ENCODE measurements at regions not wholly inside any gene's neighbourhood (a gene's known extent, or its start where the extent isn't known, plus 50 kb on each side); places are given as distances from the start of the nearest gene placed in this dataset.

DNA sequence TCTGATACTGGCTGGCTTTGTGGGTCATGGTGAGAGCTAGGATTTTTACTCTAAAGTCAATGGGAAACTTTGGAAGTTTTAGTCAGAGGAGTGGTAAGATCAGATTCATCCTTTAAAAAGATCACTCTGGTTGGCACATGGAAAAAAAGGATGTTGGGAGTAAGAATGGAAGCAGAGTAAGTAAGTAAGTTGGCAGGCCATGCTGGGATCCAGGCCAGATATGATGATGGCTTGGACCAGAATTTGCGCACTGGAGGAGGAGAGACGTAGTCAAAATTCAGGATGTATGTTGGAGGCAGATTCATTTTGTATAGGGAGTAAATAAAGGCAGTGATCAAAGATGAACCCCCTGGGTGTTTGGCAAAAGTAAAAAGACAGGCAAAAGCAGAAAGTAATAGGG, 283.3 kb upstream of the THSD7B start:
- TF ChIP-seq, protein P1, sequence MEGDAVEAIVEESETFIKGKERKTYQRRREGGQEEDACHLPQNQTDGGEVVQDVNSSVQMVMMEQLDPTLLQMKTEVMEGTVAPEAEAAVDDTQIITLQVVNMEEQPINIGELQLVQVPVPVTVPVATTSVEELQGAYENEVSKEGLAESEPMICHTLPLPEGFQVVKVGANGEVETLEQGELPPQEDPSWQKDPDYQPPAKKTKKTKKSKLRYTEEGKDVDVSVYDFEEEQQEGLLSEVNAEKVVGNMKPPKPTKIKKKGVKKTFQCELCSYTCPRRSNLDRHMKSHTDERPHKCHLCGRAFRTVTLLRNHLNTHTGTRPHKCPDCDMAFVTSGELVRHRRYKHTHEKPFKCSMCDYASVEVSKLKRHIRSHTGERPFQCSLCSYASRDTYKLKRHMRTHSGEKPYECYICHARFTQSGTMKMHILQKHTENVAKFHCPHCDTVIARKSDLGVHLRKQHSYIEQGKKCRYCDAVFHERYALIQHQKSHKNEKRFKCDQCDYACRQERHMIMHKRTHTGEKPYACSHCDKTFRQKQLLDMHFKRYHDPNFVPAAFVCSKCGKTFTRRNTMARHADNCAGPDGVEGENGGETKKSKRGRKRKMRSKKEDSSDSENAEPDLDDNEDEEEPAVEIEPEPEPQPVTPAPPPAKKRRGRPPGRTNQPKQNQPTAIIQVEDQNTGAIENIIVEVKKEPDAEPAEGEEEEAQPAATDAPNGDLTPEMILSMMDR (conservative IDR thresholded peaks at IDR 0.05; ENCODE audit: low read depth, low read length): no peak
- no peak for TF ChIP-seq EZH2 (IDR thresholded peaks at IDR 0.05; ENCODE audit: borderline replicate concordance, low read depth, low read length, poor library complexity, severe bottlenecking)
- intact Hi-C loops (cut with micrococcal nuclease; ENCODE audit: unreplicated experiment): no loop called here

DNA sequence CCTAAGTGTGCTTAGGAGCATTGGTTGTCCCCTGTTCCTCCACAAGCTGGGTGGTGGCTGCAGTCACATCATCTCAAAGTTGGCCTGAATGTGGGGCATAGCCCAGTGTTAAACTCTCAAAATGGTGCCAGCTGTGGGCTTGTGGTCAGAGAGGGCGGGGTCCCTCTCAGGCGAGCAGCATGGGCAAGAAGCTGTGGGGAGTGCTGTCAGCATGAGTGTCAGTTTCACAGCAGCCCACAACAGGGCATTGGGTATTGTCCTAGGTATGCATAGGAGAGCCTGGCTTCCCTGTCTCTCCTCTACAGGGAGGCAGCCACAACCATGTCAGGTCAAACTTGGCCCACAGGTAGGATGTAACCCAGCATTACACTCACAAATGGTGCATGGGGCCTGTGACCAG, 285.6 kb upstream of the THSD7B start:
- BruUV-seq (replicated peaks): no TSS peak
- H3K4me1 ChIP-seq (ENCODE audit: insufficient read depth, low read length, poor library complexity, severe bottlenecking): no peaks in the 10 kb centered on the region
- DNase-seq (ENCODE audit: low spot score): no peak
- no peak overlapping the region for H3K4me3 ChIP-seq (ENCODE audit: low read depth, low read length, poor library complexity, severe bottlenecking)
- ChIA-PET CTCF (no interaction called here), POLR2A (ENCODE audit: low non-redundant PET) (no interaction called here)
- intact Hi-C loops (cut with micrococcal nuclease; ENCODE audit: unreplicated experiment): no loop called here
- TF ChIP-seq EZH2 (IDR thresholded peaks at IDR 0.05; ENCODE audit: borderline replicate concordance, low read depth, low read length, poor library complexity, severe bottlenecking): no peak
- TF ChIP-seq, protein P1 (conservative IDR thresholded peaks at IDR 0.05; ENCODE audit: low read depth, low read length): no peak
- no peaks in the 10 kb centered on the region for H3K9me3 ChIP-seq (ENCODE audit: low read depth, low read length, poor library complexity, severe bottlenecking)
- H3K36me3 ChIP-seq (ENCODE audit: insufficient read depth, low read length, poor library complexity, severe bottlenecking): no peaks in the 10 kb centered on the region
- H3K27ac ChIP-seq (ENCODE audit: low read depth, low read length, poor library complexity, severe bottlenecking): no peak overlapping the region
- no peaks in the 10 kb centered on the region for H3K27me3 ChIP-seq (replicated peaks; ENCODE audit: insufficient read depth, low read depth, low read length, poor library complexity)

More for the DNA sequence above, 283.3 kb upstream of the THSD7B start:
- ChIA-PET CTCF (no interaction called here), POLR2A (ENCODE audit: low non-redundant PET) (no interaction called here)
- H3K27me3 ChIP-seq (replicated peaks; ENCODE audit: insufficient read depth, low read depth, low read length, poor library complexity): no peaks in the 10 kb centered on the region
- H3K27ac ChIP-seq (ENCODE audit: low read depth, low read length, poor library complexity, severe bottlenecking): no peak overlapping the region
- BruUV-seq (replicated peaks): no TSS peak
- H3K9me3 ChIP-seq (ENCODE audit: low read depth, low read length, poor library complexity, severe bottlenecking): no peaks in the 10 kb centered on the region
- no peak for DNase-seq (ENCODE audit: low spot score)
- no peaks in the 10 kb centered on the region for H3K4me1 ChIP-seq (ENCODE audit: insufficient read depth, low read length, poor library complexity, severe bottlenecking)
- no peaks in the 10 kb centered on the region for H3K36me3 ChIP-seq (ENCODE audit: insufficient read depth, low read length, poor library complexity, severe bottlenecking)
- H3K4me3 ChIP-seq (ENCODE audit: low read depth, low read length, poor library complexity, severe bottlenecking): no peak overlapping the region

DNA sequence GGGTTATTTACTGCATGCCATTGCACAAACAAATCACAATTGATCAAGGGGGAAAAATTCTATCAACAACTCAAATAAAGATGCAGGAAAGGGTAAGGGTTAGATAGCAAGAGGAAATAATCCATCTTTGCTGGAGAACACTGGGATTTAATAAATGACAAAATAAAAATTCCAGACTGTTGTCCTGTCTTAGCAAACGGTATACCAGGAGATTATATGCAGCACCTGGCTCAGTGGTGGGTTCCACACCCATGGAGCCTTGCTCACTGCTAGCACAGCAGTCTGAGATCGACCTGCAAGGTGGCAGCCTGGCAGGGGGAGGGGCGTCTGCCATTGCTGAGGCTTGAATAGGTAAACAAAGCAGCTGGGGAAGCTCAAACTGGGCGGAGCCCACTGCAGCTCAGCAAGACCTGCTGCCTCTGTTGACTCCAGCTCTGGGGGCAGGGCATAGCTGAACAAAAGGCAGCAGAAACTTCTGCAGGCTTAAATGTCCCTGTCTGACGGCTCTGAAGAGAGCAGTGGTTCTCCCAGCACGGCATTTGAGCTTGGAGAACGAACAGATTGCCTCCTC, 296.5 kb upstream of the THSD7B start:
- no TSS peak for BruUV-seq (replicated peaks)
- Histone ChIP-seq H3K9me3 (ENCODE audit: low read depth, low read length, poor library complexity, severe bottlenecking) (no peaks in the 10 kb centered on the region), H3K4me3 (ENCODE audit: low read depth, low read length, poor library complexity, severe bottlenecking) (no peak overlapping the region), H3K27ac (ENCODE audit: low read depth, low read length, poor library complexity, severe bottlenecking) (no peak overlapping the region), H3K27me3 (replicated peaks; ENCODE audit: insufficient read depth, low read depth, low read length, poor library complexity) (no peaks in the 10 kb centered on the region), H3K4me1 (ENCODE audit: insufficient read depth, low read length, poor library complexity, severe bottlenecking) (no peaks in the 10 kb centered on the region), H3K36me3 (ENCODE audit: insufficient read depth, low read length, poor library complexity, severe bottlenecking) (no peaks in the 10 kb centered on the region)
- DNase-seq (ENCODE audit: low spot score): no peak
- ChIA-PET POLR2A (ENCODE audit: low non-redundant PET) (no interaction called here), CTCF (no interaction called here)
- TF ChIP-seq, protein P1 (conservative IDR thresholded peaks at IDR 0.05; ENCODE audit: low read depth, low read length): no peak
- TF ChIP-seq EZH2 (IDR thresholded peaks at IDR 0.05; ENCODE audit: borderline replicate concordance, low read depth, low read length, poor library complexity, severe bottlenecking): no peak
- intact Hi-C loops (cut with micrococcal nuclease; ENCODE audit: unreplicated experiment): no loop called here
